OCI-LY1 (cell line): ENCODE measurements at regions not wholly inside any gene's neighbourhood (a gene's known extent, or its start where the extent isn't known, plus 50 kb on each side); places are given as distances from the start of the nearest gene placed in this dataset.

Experiments
- H2AFZ ChIP-seq: fragments of 200-600 bp; sonication (generic), shearing (Covaris generic); 2 replicates; pipeline ENCODE4 v1.6.0; 2014; ENCODE audit warnings: antibody characterized with exemption, mild to moderate bottlenecking, low read length
- H3F3A ChIP-seq: fragments of 200-600 bp; sonication (generic), shearing (Covaris generic); 2 replicates; pipeline ENCODE4 v1.6.0; 2014; ENCODE audit warnings: mild to moderate bottlenecking, antibody characterized with exemption, low read length, moderate library complexity; ENCODE audit not compliant: insufficient read depth
- H3K27ac ChIP-seq: fragments of 200-600 bp; sonication (generic); 2 replicates; pipeline ENCODE4 v1.5.1; 2014; ENCODE audit warnings: low read length, mixed run types, mild to moderate bottlenecking, low read depth; ENCODE audit not compliant: poor library complexity, severe bottlenecking
- H3K27me3 ChIP-seq: fragments of 200-600 bp; sonication (generic); 2 replicates; pipeline ENCODE4 v1.6.0; 2014; ENCODE audit warnings: antibody characterized with exemption, mild to moderate bottlenecking, low read length, moderate library complexity; ENCODE audit not compliant: insufficient read depth
- H3K36me3 ChIP-seq: fragments of 200-600 bp; sonication (generic); 2 replicates; pipeline ENCODE4 v1.6.1; 2014; ENCODE audit warnings: mild to moderate bottlenecking, antibody characterized with exemption, low read length, moderate library complexity, mixed read lengths; ENCODE audit not compliant: insufficient read depth
- H3K4me1 ChIP-seq: fragments of 200-600 bp; sonication (generic); 2 replicates; pipeline ENCODE4 v1.5.1; 2014; ENCODE audit warnings: mild to moderate bottlenecking, low read length, moderate library complexity; ENCODE audit not compliant: insufficient read depth, severe bottlenecking
- H3K4me2 ChIP-seq: fragments of 200-600 bp; sonication (generic), shearing (Covaris generic); 2 replicates; pipeline ENCODE4 v1.6.1; 2014; ENCODE audit warnings: low read length
- H3K4me3 ChIP-seq: fragments of 200-600 bp; sonication (generic); 2 replicates; pipeline ENCODE4 v1.5.1; 2014; ENCODE audit warnings: low read length, low read depth, mild to moderate bottlenecking, mixed read lengths; ENCODE audit not compliant: poor library complexity, severe bottlenecking
- H3K79me2 ChIP-seq: fragments of 200-600 bp; shearing (Covaris generic); 2 replicates; pipeline ENCODE4 v1.6.1; 2016; ENCODE audit warnings: mixed run types, low read length, mixed read lengths; ENCODE audit not compliant: insufficient read depth
- H3K9ac ChIP-seq: fragments of 200-600 bp; sonication (generic), shearing (Covaris generic); 2 replicates; pipeline ENCODE4 v1.6.1; 2014; ENCODE audit warnings: mild to moderate bottlenecking, low read length, mixed read lengths
- H3K9me2 ChIP-seq: fragments of 200-600 bp; sonication (generic), shearing (Covaris generic); 2 replicates; pipeline ENCODE4 v1.6.1; 2014; ENCODE audit warnings: low read depth, mild to moderate bottlenecking, low read length, mixed read lengths
- H3K9me3 ChIP-seq: fragments of 200-600 bp; shearing (Covaris generic); 2 replicates; pipeline ENCODE4 v1.6.1; 2014; ENCODE audit warnings: low read length, mixed read lengths
- H4K20me1 ChIP-seq: fragments of 200-600 bp; sonication (generic), shearing (Covaris generic); 2 replicates; pipeline ENCODE4 v1.6.0; 2016; ENCODE audit warnings: mild to moderate bottlenecking, low read length; ENCODE audit not compliant: insufficient read depth
- CTCF ChIP-seq: fragments of 200-600 bp; sonication (generic), shearing (Covaris generic); IDR thresholded peaks from 2 replicates; pipeline ENCODE4 v1.5.1; 2017; ENCODE audit warnings: mild to moderate bottlenecking, antibody characterized with exemption, low read length, moderate library complexity, mixed read lengths
- EZH2 ChIP-seq: fragments of 200-600 bp; sonication (generic), shearing (Covaris generic); IDR thresholded peaks from 2 replicates; pipeline ENCODE4 v1.8.0; 2017; ENCODE audit warnings: borderline replicate concordance, mixed run types, mild to moderate bottlenecking, antibody characterized with exemption, low read length, moderate library complexity, mixed read lengths

GRCh38 chr7:13099154-13099795 is 411.8 kb downstream of the ARL4A start:
- Histone ChIP-seq H3K4me1 (no peaks in the 10 kb centered on the region), H3F3A (no peaks in the 10 kb centered on the region), H3K9me2 (no peaks in the 10 kb centered on the region), H3K9ac (no peak overlapping the region), H3K27me3 (no peaks in the 10 kb centered on the region), H3K4me3 (no peak overlapping the region), H3K4me2 (no peak overlapping the region), H3K27ac (no peak overlapping the region), H3K9me3 (no peaks in the 10 kb centered on the region), H2AFZ (no peak overlapping the region), H4K20me1 (no peaks in the 10 kb centered on the region), H3K79me2 (no peaks in the 10 kb centered on the region), H3K36me3 (no peaks in the 10 kb centered on the region)
- no peak for TF ChIP-seq CTCF

GRCh38 chr7:13104128-13104527 is 416.7 kb downstream of the ARL4A start:
- TF ChIP-seq EZH2 (no peak), CTCF (no peak)
- Histone ChIP-seq H2AFZ (no peak overlapping the region), H3K27me3 (no peaks in the 10 kb centered on the region), H3K79me2 (no peaks in the 10 kb centered on the region), H3K36me3 (no peaks in the 10 kb centered on the region), H3K4me1 (no peaks in the 10 kb centered on the region), H4K20me1 (no peaks in the 10 kb centered on the region), H3K9me2 (no peaks in the 10 kb centered on the region), H3K4me2 (no peak overlapping the region), H3F3A (no peaks in the 10 kb centered on the region), H3K27ac (no peak overlapping the region), H3K9me3 (no peaks in the 10 kb centered on the region), H3K9ac (no peak overlapping the region), H3K4me3 (no peak overlapping the region)

GRCh38 chr7:13105209-13105608 is 417.8 kb downstream of the ARL4A start:
- H2AFZ ChIP-seq = no peak overlapping the region
- no peaks in the 10 kb centered on the region for H3K27me3 ChIP-seq
- H4K20me1 ChIP-seq = no peaks in the 10 kb centered on the region
- no peak overlapping the region for H3K4me2 ChIP-seq
- no peaks in the 10 kb centered on the region for H3K79me2 ChIP-seq
- no peak overlapping the region for H3K27ac ChIP-seq
- H3F3A ChIP-seq = no peaks in the 10 kb centered on the region
- TF ChIP-seq CTCF = no peak
- no peak for TF ChIP-seq EZH2
- no peaks in the 10 kb centered on the region for H3K9me3 ChIP-seq
- H3K36me3 ChIP-seq = no peaks in the 10 kb centered on the region
- H3K9me2 ChIP-seq = no peaks in the 10 kb centered on the region
- no peaks in the 10 kb centered on the region for H3K4me1 ChIP-seq
- no peak overlapping the region for H3K4me3 ChIP-seq
- no peak overlapping the region for H3K9ac ChIP-seq
